ENCODE measurements at regions not wholly inside any gene's neighbourhood (a gene's known extent, or its start where the extent isn't known, plus 50 kb on each side); places are given as distances from the start of the nearest gene placed in this dataset.

- no peak for DNase-seq
Measured at GRCh38 chr6:48057601-48058000, 53.4 kb downstream of the PTCHD4 start.

- DNase-seq, result no peak
Measured at GRCh38 chr6:48048451-48049146, 62.4 kb downstream of the PTCHD4 start.

- DNase-seq, result no peak
Measured at GRCh38 chr6:48041894-48042293, 69.1 kb downstream of the PTCHD4 start.

GRCh38 chr6:48037946-48038345 is 73.1 kb downstream of the PTCHD4 start:
- no peak for DNase-seq

GRCh38 chr6:48036316-48036715 is 74.7 kb downstream of the PTCHD4 start:
- DNase-seq, result no peak

GRCh38 chr6:48032151-48032550 is 78.8 kb downstream of the PTCHD4 start:
- no peak for DNase-seq

- DNase-seq, result no peak
Measured at GRCh38 chr6:48031711-48032110, 79.3 kb downstream of the PTCHD4 start.

- DNase-seq, result no peak
Measured at GRCh38 chr6:48027704-48028435, 83.1 kb downstream of the PTCHD4 start.

- DNase-seq, result no peak
Measured at GRCh38 chr6:48024956-48025355, 86.0 kb downstream of the PTCHD4 start.

GRCh38 chr6:48021904-48022303 is 89.1 kb downstream of the PTCHD4 start:
- DNase-seq, result no peak

GRCh38 chr6:48016020-48016755 is 94.8 kb downstream of the PTCHD4 start:
- DNase-seq, result no peak

- DNase-seq, result no peak
Measured at GRCh38 chr6:47992809-47993208, 118.2 kb downstream of the PTCHD4 start.

- no peak for DNase-seq
Measured at GRCh38 chr6:47983491-47983890, 127.5 kb downstream of the PTCHD4 start.

- DNase-seq, result no peak
Measured at GRCh38 chr6:47977314-47977713, 133.7 kb downstream of the PTCHD4 start.

- DNase-seq, result no peak
Measured at GRCh38 chr6:47974106-47974505, 136.9 kb downstream of the PTCHD4 start.

GRCh38 chr6:47970826-47971225 is 140.2 kb downstream of the PTCHD4 start:
- no peak for DNase-seq

- DNase-seq, result no peak
Measured at GRCh38 chr6:47967843-47968242, 143.2 kb downstream of the PTCHD4 start.

GRCh38 chr6:47964969-47965368 is 146.0 kb downstream of the PTCHD4 start:
- DNase-seq, result no peak

GRCh38 chr6:47952640-47953039 is 158.4 kb downstream of the PTCHD4 start:
- no peak for DNase-seq

GRCh38 chr6:47944846-47945245 is 163.0 kb downstream of the OPN5 start:
- DNase-seq, result no peak

- no peak for DNase-seq
Measured at GRCh38 chr6:47938405-47938804, 156.6 kb downstream of the OPN5 start.

GRCh38 chr6:47936820-47937219 is 155.0 kb downstream of the OPN5 start:
- no peak for DNase-seq

GRCh38 chr6:47934023-47934422 is 152.2 kb downstream of the OPN5 start:
- no peak for DNase-seq

Measured in occipital lobe (tissue), 1 donor.